Trophoblast cell (in vitro differentiated cells and primary cell): ENCODE measurements at regions not wholly inside any gene's neighbourhood (a gene's known extent, or its start where the extent isn't known, plus 50 kb on each side); places are given as distances from the start of the nearest gene placed in this dataset.

ENCODE experiments used
- DNase-seq, 2 donors: peaks; one replicate each; pipeline ENCODE4 v3.0.0-alpha.2; 2016
- H2AFZ ChIP-seq: 2 replicates; pipeline ENCODE4 v1.6.1; 2013; ENCODE audit warnings: low read length, moderate library complexity, mild to moderate bottlenecking; ENCODE audit not compliant: insufficient read depth, poor library complexity
- H2AK5ac ChIP-seq: 2 replicates; pipeline ENCODE4 v1.6.1; 2013; ENCODE audit warnings: mild to moderate bottlenecking, low read length
- H2BK120ac ChIP-seq: 2 replicates; pipeline ENCODE4 v1.6.1; 2013; ENCODE audit warnings: low read length, mild to moderate bottlenecking, moderate library complexity; ENCODE audit not compliant: insufficient read depth, poor library complexity
- H2BK12ac ChIP-seq: 2 replicates; pipeline ENCODE4 v1.6.1; 2013; ENCODE audit warnings: mild to moderate bottlenecking, low read length, moderate library complexity
- H2BK5ac ChIP-seq: 2 replicates; pipeline ENCODE4 v1.6.1; 2013; ENCODE audit warnings: low read length, low read depth, moderate library complexity, mild to moderate bottlenecking; ENCODE audit not compliant: poor library complexity
- H3K14ac ChIP-seq: 2 replicates; pipeline ENCODE4 v1.6.1; 2013; ENCODE audit warnings: mild to moderate bottlenecking, low read length
- H3K18ac ChIP-seq: 2 replicates; pipeline ENCODE4 v1.6.1; 2013; ENCODE audit warnings: mild to moderate bottlenecking, low read length
- H3K23ac ChIP-seq: 2 replicates; pipeline ENCODE4 v1.6.1; 2013; ENCODE audit warnings: low read length
- H3K27ac ChIP-seq: 2 replicates; pipeline ENCODE4 v1.5.1; 2013; ENCODE audit warnings: low read depth, mild to moderate bottlenecking, inconsistent platforms, low read length, moderate library complexity
- H3K27me3 ChIP-seq: 2 replicates; pipeline ENCODE4 v1.6.1; 2013; ENCODE audit warnings: inconsistent platforms, mild to moderate bottlenecking, low read length, moderate library complexity; ENCODE audit not compliant: insufficient read depth
- H3K36me3 ChIP-seq, 2 experiments: 1 replicate in 1 of 2; 2 replicates in 1 of 2; pipeline ENCODE4 v1.6.1; 2013; ENCODE audit warnings: low read length in 2 of 2, mild to moderate bottlenecking in 2 of 2, moderate library complexity in 1 of 2; ENCODE audit not compliant: insufficient read depth in 2 of 2, control insufficient read depth in 1 of 2
- H3K4ac ChIP-seq: 2 replicates; pipeline ENCODE4 v1.6.1; 2013; ENCODE audit warnings: low read depth, mild to moderate bottlenecking, low read length, moderate library complexity
- H3K4me1 ChIP-seq, 2 experiments: 1 replicate in 1 of 2; 2 replicates in 1 of 2; pipeline ENCODE4 v1.6.1; 2013; ENCODE audit warnings: low read length in 2 of 2, mild to moderate bottlenecking in 2 of 2, moderate library complexity in 1 of 2; ENCODE audit not compliant: insufficient read depth in 2 of 2, control insufficient read depth in 1 of 2
- H3K4me2 ChIP-seq: 2 replicates; pipeline ENCODE4 v1.6.1; 2013; ENCODE audit warnings: inconsistent platforms, mild to moderate bottlenecking, low read length, moderate library complexity
- H3K4me3 ChIP-seq: 2 replicates; pipeline ENCODE4 v1.5.1; 2013; ENCODE audit warnings: mild to moderate bottlenecking, low read depth, low read length, inconsistent platforms
- H3K79me1 ChIP-seq: one replicate; pipeline ENCODE4 v1.6.1; 2013; ENCODE audit warnings: low read length
- H3K79me2 ChIP-seq: 2 replicates; pipeline ENCODE4 v1.6.1; 2013; ENCODE audit warnings: low read length, mild to moderate bottlenecking; ENCODE audit not compliant: control insufficient read depth, insufficient read depth, poor library complexity
- H3K9ac ChIP-seq: 2 replicates; pipeline ENCODE4 v1.6.1; 2013; ENCODE audit warnings: mild to moderate bottlenecking, low read length
- H3K9me3 ChIP-seq: 2 replicates; pipeline ENCODE4 v1.6.1; 2013; ENCODE audit warnings: low read depth, mild to moderate bottlenecking, control low read depth, inconsistent platforms, low read length; ENCODE audit not compliant: insufficient read depth
- H4K12ac ChIP-seq: 2 replicates; pipeline ENCODE4 v1.6.1; 2013; ENCODE audit warnings: low read depth, mild to moderate bottlenecking, low read length, moderate library complexity
- H4K8ac ChIP-seq: 2 replicates; pipeline ENCODE4 v1.6.1; 2013; ENCODE audit warnings: low read depth, mild to moderate bottlenecking, low read length, moderate library complexity
- H4K91ac ChIP-seq: one replicate; pipeline ENCODE4 v1.6.1; 2013; ENCODE audit warnings: low read depth, mild to moderate bottlenecking, low read length, moderate library complexity
- WGBS: extraction: QIAGEN DNeasy Blood & Tissue Kit; methylation state at CpG from one replicate; pipeline ENCODE4 v1.1.7; 2013; ENCODE audit warnings: missing lambda C conversion rate; ENCODE audit not compliant: insufficient read length, insufficient coverage; ENCODE audit errors: extremely low coverage; 5-methylcytosine and 5-hydroxymethylcytosine counted together

DNA sequence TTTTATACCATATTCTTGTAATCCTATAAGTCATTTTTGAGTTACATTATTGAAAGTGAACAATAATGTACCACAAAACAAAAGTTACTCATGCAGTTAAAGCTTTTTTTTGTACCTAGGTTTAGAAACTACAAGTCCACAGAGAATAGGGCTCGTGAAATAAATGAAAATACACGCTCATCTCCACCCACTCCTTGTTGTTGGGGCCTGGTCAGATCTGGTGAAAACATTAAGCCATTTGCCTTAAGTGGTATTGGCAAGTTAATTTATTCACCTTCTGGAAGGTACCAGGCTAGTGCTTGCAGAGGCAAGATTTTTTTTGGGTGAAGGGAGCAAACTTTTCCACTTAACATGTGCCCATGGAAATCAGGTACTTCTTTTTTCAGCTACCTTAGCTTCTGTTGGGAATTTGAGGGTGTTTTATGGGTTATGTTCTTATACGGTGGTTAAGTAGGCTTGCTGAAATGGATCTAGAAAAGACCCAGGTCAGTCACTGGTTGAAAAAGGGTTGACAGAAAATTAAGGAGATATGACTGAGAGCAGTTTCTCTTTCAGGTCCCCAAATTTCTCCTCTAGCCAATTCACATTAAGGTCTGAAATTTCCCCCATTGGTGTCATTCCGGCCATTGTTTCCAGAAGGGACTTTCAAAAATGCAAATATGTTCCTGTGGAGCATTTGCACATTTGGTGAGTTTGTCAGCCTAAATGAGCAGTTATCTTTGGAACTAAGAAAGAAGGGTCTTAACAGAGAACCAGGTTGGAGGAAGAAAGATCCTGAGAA is 143.3 kb downstream of the KCNRG start:
- Histone ChIP-seq H4K91ac (no peak overlapping the region), H2BK12ac (no peak overlapping the region), H3K36me3 (no peaks in the 10 kb centered on the region), H3K9me3 (no peaks in the 10 kb centered on the region), H2BK5ac (no peak overlapping the region), H3K4ac (no peak overlapping the region), H3K18ac (no peak overlapping the region), H3K23ac (no peak overlapping the region), H3K27ac (no peak overlapping the region), H3K4me2 (no peak overlapping the region), H4K12ac (no peak overlapping the region), H2AFZ (no peak overlapping the region), H2BK120ac (no peak overlapping the region), H3K14ac (no peak overlapping the region), H3K4me3 (no peak overlapping the region), H3K9ac (no peak overlapping the region), H3K79me2 (no peaks in the 10 kb centered on the region), H2AK5ac (no peak overlapping the region), H3K79me1 (no peaks in the 10 kb centered on the region), H3K27me3 (no peaks in the 10 kb centered on the region), H4K8ac (no peak overlapping the region), H3K4me1 (no peaks in the 10 kb centered on the region)
- WGBS: no CpG with 5 or more reads among the region's 4 CpGs
- DNase-seq: no peak

DNA sequence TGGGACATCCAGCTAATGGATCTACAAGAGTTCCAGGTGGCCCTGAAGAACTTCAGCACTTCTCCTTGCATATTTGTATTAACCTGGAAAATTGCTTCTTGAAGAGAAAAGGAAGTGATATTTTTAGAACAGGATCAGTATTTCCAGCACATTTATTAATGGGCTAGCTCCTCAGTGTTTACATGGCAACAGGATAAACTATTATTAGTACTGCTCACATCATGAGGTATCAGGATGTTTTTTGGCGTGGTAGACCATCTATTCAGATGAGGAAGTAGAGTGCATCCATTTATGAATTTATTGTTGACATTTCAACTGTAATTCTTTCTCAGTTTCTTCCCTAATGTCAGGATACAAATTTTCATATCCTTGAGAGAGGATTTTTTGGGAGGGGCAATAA is 144.4 kb downstream of the KCNRG start:
- Histone ChIP-seq H4K91ac (no peak overlapping the region), H3K14ac (no peak overlapping the region), H3K79me1 (no peaks in the 10 kb centered on the region), H3K4ac (no peak overlapping the region), H3K9me3 (no peaks in the 10 kb centered on the region), H3K23ac (no peak overlapping the region), H3K4me1 (no peaks in the 10 kb centered on the region), H3K27ac (no peak overlapping the region), H3K79me2 (no peaks in the 10 kb centered on the region), H2BK5ac (no peak overlapping the region), H3K36me3 (no peaks in the 10 kb centered on the region), H2BK12ac (no peak overlapping the region), H2AFZ (no peak overlapping the region), H2BK120ac (no peak overlapping the region), H3K27me3 (no peaks in the 10 kb centered on the region), H2AK5ac (no peak overlapping the region), H3K18ac (no peak overlapping the region), H4K12ac (no peak overlapping the region), H3K9ac (no peak overlapping the region), H4K8ac (no peak overlapping the region), H3K4me3 (no peak overlapping the region), H3K4me2 (no peak overlapping the region)
- WGBS: no CpG with 5 or more reads among the region's 1 CpG
- no peak for DNase-seq

DNA sequence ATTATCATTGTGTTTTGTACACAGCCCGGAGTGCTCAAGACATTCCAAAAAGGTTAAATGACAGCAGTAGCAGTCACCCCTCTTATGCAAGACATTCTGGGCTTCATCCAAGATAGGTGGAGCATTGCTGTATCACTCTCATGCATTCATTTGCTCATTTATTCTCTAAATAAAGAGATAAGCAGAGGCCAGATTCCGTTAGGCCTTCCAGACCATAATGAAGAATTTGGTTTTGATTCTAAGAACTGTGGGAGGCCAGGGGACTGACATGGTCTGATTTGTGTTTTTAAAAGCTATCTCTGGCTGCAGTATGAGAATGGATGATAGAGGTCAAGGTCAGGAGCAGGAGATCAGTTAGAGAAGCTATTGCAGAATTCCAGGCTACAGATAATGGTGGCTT is 145.8 kb downstream of the KCNRG start:
- no peak overlapping the region for H4K8ac ChIP-seq
- no peak for DNase-seq
- H2BK12ac ChIP-seq: no peak overlapping the region
- H3K79me1 ChIP-seq: no peaks in the 10 kb centered on the region
- no peak overlapping the region for H3K23ac ChIP-seq
- no peak overlapping the region for H4K91ac ChIP-seq
- no CpG with 5 or more reads among the region's 2 CpGs for WGBS
- H3K27me3 ChIP-seq: no peaks in the 10 kb centered on the region
- no peak overlapping the region for H3K18ac ChIP-seq
- H2AK5ac ChIP-seq: no peak overlapping the region
- no peak overlapping the region for H3K9ac ChIP-seq
- no peak overlapping the region for H3K4me3 ChIP-seq
- no peak overlapping the region for H3K27ac ChIP-seq
- no peak overlapping the region for H3K4me2 ChIP-seq
- no peak overlapping the region for H2BK5ac ChIP-seq
- no peak overlapping the region for H4K12ac ChIP-seq
- no peaks in the 10 kb centered on the region for H3K36me3 ChIP-seq
- no peak overlapping the region for H3K4ac ChIP-seq
- H3K9me3 ChIP-seq: no peaks in the 10 kb centered on the region
- H3K79me2 ChIP-seq: no peaks in the 10 kb centered on the region
- H3K14ac ChIP-seq: no peak overlapping the region
- no peak overlapping the region for H2BK120ac ChIP-seq
- H3K4me1 ChIP-seq: no peaks in the 10 kb centered on the region
- no peak overlapping the region for H2AFZ ChIP-seq

DNA sequence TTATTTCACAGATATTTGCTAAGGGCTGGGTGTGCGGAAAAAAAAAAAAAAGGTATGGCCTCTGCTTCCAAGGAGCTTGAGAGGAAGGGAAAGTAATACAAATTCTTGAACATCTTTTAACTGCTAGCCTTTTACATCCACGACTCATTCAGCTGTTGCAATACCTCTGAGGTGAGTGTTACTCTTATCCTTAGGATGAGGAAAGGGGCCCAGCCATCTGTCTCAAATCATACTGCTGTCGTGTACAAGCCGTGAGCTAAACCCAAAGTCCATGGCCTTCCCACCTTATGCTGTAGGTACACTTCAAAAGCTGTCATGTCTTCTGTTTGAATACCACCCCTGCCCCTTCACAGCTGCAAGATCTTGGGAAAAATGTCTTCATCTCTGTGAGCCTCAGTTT is 146.8 kb downstream of the KCNRG start:
- no peak overlapping the region for H2BK12ac ChIP-seq
- no peak overlapping the region for H4K8ac ChIP-seq
- no peak overlapping the region for H2BK120ac ChIP-seq
- H2BK5ac ChIP-seq: no peak overlapping the region
- no peak overlapping the region for H2AFZ ChIP-seq
- no peak for DNase-seq
- no peaks in the 10 kb centered on the region for H3K79me2 ChIP-seq
- no peak overlapping the region for H3K9ac ChIP-seq
- no peaks in the 10 kb centered on the region for H3K79me1 ChIP-seq
- WGBS: no CpG with 5 or more reads among the region's 4 CpGs
- H4K12ac ChIP-seq: no peak overlapping the region
- no peaks in the 10 kb centered on the region for H3K9me3 ChIP-seq
- no peak overlapping the region for H3K4ac ChIP-seq
- no peak overlapping the region for H3K14ac ChIP-seq
- no peak overlapping the region for H3K27ac ChIP-seq
- no peak overlapping the region for H3K18ac ChIP-seq
- H3K36me3 ChIP-seq: no peaks in the 10 kb centered on the region
- H3K23ac ChIP-seq: no peak overlapping the region
- H3K27me3 ChIP-seq: no peaks in the 10 kb centered on the region
- H3K4me2 ChIP-seq: no peak overlapping the region
- H3K4me3 ChIP-seq: no peak overlapping the region
- H4K91ac ChIP-seq: no peak overlapping the region
- no peak overlapping the region for H2AK5ac ChIP-seq
- H3K4me1 ChIP-seq: no peaks in the 10 kb centered on the region
